Tibial artery (tissue), 4 donors: ENCODE measurements at regions not wholly inside any gene's neighbourhood (a gene's known extent, or its start where the extent isn't known, plus 50 kb on each side); places are given as distances from the start of the nearest gene placed in this dataset.
"Not testable (repeated sequence)": the region's sequence is repeated elsewhere in the genome, so short reads cannot be mapped to it uniquely, and the experiment has no call there.

Experiments
- DNase-seq, 2 donors: peaks; one replicate each; pipeline ENCODE4 v3.0.0-alpha.2; 2019
- H3K27ac ChIP-seq, 2 donors: fragments of 200-600 bp; sonication (generic) in 1 of 2; 1 replicate in 1 of 2; 2 replicates in 1 of 2; pipeline ENCODE4 v1.5.1; 2018 to 2019; ENCODE audit warnings: mild to moderate bottlenecking in 1 of 2
- H3K27me3 ChIP-seq, 2 donors: fragments of 200-600 bp; sonication (generic) in 1 of 2; one replicate each; pipeline versions ENCODE4 v1.5.1 to v1.6.0; 2016 to 2019
- H3K36me3 ChIP-seq, 3 donors: fragments of 200-600 bp; sonication (generic) in 2 of 3; one replicate each; pipeline ENCODE4 v1.5.1; 2016 to 2019; ENCODE audit warnings: mild to moderate bottlenecking in 2 of 3
- H3K4me1 ChIP-seq, 4 donors: fragments of 200-600 bp; sonication (generic) in 2 of 4; 1 replicate in 3 of 4; 2 replicates in 1 of 4; pipeline ENCODE4 v1.5.1; 2016 to 2019
- H3K4me3 ChIP-seq, 2 donors: fragments of 200-600 bp; sonication (generic) in 1 of 2; 1 replicate in 1 of 2; 2 replicates in 1 of 2; pipeline ENCODE4 v1.5.1; 2018 to 2019; ENCODE audit warnings: mild to moderate bottlenecking in 2 of 2
- H3K9me3 ChIP-seq, 3 donors: fragments of 200-600 bp; sonication (generic) in 1 of 3; one replicate each; pipeline ENCODE4 v1.5.1; 2016 to 2019
- intact Hi-C: fragments of 100-400 bp; cut with DNase I; formaldehyde crosslinking; loops from one replicate; pipeline ENCODE4 v1.15.0; 2023; ENCODE audit warnings: low total_unique reads

DNA sequence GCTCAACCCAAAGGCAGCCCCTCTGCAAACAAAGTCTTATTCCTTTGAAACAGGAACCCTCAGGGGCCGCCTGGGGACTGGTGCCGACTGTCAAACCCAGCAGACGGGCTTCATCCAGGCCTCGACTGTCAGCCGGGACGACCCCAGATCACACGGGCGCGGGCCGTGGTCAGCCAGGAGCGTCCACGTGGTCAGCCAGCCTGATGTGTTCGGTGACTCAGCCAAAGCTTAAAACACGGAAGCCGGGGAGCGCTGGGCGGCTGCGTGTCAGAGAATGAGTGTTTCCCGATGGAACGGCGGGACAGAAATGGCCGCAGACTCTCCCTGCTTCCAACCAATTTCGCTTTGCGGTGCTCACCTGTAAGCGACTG is 199.9 kb downstream of the BANP start:
- H3K36me3 ChIP-seq, H3K9me3 ChIP-seq, H3K4me1 ChIP-seq, H3K27ac ChIP-seq, H3K4me3 ChIP-seq, intact Hi-C loops: not testable (repeated sequence)
- peaks cover 0 to 16% of the 10 kb centered on the region in 2 donors for H3K27me3 ChIP-seq
- peak; percentile 58 to 73 for DNase-seq

DNA sequence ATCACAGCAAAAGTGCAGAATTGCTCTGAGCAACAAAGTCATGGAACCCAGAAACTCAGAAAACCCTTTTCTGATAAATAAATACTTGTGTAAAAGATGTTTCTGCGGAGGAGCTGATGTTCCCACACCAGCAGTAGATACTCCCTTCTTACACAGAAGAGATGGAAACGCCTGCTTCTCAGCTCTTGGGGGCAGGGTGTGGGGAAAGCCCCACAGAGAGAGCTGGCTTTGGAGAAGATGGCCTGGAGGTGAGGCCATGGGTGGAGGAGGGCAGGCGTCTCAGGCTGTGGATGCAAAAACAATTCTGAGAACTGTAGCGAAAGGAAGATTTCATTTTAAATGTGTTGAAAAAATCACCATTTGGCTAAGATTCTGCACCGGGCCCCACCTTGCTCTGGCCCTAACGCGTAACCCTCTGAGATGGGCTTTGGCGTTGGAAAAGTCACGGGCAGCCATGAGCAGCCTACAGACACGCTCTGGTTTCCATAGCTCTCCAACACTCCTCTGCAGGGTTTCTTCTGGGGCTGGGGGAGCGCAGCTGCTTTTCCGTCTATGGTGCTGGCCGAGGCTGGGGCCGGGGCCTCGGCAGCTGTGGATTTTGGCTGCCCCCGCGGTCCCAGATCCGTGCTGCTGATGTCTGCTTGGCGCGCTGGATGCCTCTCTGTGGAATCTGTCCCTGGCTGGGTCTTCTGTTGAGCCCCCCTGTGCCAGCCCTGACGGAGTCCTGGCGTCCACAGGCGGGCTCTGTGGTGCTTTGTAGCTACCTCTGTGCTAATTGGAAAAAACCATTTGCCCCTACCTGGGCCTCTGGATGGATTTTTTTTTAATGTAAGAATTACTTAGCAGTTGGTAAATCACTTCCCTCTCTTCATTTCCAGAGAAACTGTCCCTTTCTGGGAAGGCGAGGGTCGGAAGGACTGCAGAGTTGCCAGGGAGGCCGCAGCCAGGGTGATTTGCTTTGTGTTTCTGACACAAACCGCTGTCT is 200.9 kb downstream of the BANP start:
- H3K4me3 ChIP-seq, H3K4me1 ChIP-seq, H3K27ac ChIP-seq, H3K9me3 ChIP-seq, H3K36me3 ChIP-seq, intact Hi-C loops: not testable (repeated sequence)
- DNase-seq: peak in 1 of 2 donors; percentile 32
- H3K27me3 ChIP-seq: peaks cover 0 to 12% of the 10 kb centered on the region in 2 donors

DNA sequence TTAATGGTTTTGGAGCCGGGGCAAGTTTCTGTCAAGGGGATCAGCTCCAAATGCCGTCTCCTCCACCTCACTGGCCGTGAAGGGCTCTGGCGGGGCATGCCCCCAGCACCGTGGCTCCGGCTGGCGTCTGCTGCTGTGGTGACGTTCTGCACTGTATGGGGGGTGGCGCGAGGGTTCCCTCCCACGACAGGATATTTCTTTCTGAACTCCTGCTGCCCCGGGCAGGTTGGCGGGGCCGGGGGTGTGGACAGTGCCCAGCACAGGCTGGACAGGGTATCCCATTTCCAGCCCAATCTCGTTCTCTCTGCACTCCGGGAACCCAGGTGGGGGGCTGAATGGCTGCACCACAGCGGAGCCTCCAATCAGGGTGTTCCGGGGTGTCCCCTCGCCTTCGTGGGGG is 201.6 kb downstream of the BANP start:
- DNase-seq, H3K27ac ChIP-seq, H3K4me3 ChIP-seq, H3K4me1 ChIP-seq, intact Hi-C loops, H3K9me3 ChIP-seq, H3K36me3 ChIP-seq: not testable (repeated sequence)
- H3K27me3 ChIP-seq: peaks cover 0 to 12% of the 10 kb centered on the region in 2 donors

DNA sequence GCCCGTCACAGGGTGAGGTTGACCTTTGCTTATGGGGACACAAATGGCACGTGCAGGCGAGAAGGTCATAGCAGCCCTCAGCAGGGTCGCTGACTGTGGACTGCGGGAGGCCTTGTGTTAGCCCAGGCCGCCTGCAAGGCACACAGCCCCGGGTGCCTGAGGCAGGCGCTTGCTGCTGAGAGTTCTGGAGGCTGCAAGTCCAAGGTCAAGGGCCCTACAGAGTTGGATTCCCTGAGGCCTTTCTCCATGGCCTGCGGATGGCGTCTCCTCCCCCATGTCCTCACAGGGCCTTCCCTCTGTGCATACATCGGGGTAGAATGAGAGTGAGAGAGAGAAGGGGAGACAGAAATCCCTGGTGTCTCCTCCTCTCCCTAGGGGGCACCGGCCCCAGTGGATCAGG is 202.3 kb downstream of the BANP start:
- not testable (repeated sequence) for H3K27ac ChIP-seq, H3K4me1 ChIP-seq

DNA sequence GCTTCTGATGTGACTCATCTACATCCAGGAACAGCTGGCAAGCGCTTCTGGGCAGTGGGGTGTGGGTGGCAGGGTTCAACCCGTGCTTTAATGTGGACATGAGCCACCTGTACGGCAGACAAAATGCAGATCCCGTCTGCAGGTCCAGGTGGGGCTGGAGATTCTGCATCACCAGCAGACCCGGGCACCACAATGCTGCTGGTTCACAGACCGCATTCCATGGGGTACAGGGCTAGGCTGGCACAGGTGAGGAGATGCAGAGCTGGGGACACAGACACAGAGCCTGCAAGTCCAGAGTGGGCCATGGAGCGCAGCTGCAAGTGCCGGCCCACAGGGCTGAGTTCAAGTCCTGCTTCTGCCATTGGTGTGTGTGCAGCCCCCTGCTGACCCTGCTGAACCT is 203.7 kb downstream of the BANP start:
- H3K27me3 ChIP-seq: peaks cover 0 to 11% of the 10 kb centered on the region in 2 donors
- H3K4me1 ChIP-seq, H3K27ac ChIP-seq, H3K36me3 ChIP-seq, H3K4me3 ChIP-seq, H3K9me3 ChIP-seq, intact Hi-C loops: not testable (repeated sequence)
- DNase-seq: peak in 1 of 2 donors; percentile 16

More for the DNA sequence above, 202.3 kb downstream of the BANP start:
- H3K36me3 ChIP-seq, intact Hi-C loops, H3K27me3 ChIP-seq, H3K9me3 ChIP-seq, DNase-seq, H3K4me3 ChIP-seq: not testable (repeated sequence)

DNA sequence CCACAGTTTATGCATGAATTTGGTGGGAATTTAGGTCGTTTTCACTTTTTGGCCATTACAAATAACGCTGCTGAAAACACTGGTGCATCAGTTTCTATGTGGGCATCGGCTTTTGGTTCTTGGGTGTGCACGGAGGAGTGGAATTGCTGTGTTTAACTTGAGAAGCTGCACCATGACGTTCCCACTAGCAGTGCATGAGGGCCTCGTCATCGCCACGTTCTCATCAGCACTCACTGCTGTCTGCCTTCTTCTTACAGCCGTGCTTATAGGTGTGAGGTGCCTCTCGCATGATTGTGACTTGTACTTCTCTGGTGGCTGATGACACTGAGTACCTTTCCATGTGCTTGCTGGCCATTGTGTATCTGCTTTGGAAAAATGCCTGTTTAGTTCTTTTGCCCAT is 204.4 kb downstream of the BANP start:
- peaks cover 0 to 12% of the 10 kb centered on the region in 2 donors for H3K27me3 ChIP-seq
- H3K27ac ChIP-seq, H3K36me3 ChIP-seq, H3K9me3 ChIP-seq, DNase-seq, intact Hi-C loops, H3K4me3 ChIP-seq, H3K4me1 ChIP-seq: not testable (repeated sequence)

DNA sequence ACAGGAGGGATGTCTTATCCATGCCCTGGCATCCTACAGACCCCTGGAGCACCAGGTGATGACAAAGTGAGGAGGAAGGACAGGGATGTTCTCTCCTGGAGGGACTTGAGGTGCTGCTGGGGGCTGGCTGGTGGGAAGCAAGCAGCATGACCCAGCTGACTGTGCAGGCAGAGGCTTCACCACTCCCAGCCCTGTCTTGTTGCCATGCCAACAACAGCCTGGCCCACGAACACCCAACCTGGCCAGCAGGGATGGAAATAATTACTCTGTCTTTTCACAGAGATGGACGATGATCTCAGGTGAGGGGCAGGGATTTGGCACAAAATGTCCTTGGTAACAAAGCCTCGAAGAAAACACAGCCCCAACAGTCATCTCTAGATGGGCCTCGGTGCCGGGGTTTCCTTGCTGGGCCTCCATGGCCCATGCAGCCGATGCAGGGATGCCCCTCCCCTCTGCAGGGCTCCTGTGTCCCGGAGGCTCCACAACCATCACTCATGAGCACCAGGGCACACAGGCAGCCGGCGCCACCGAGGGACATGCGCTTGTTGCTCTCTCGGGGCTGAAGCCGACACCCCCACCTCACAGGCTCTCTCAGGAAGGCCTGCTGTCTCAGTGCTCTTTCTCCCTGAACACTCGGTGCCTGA is 205.5 kb downstream of the BANP start:
- H3K27ac ChIP-seq, H3K9me3 ChIP-seq, intact Hi-C loops, H3K36me3 ChIP-seq, H3K4me1 ChIP-seq, H3K4me3 ChIP-seq: not testable (repeated sequence)
- peaks cover 0 to 12% of the 10 kb centered on the region in 2 donors for H3K27me3 ChIP-seq
- peak in 1 of 2 donors; percentile 32 for DNase-seq

DNA sequence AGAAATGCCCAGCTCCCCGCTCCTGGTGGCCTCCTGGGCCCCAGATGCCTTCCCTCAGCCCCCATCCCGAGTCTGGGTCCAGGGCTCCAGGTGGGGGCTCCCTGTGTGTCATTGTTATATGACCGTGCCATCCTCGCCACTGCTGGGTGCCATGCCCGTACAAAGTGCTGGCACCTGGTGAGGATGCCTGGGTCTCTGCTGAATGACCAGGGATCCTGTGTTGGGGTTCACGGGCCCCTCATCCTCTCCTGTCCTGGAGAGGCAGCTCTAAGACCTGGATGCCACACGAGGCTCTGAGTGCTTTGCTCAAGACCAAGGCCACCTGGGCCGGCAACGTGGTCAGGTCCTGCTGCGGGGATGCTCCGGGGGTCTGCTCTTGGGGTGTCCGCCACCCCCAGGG is 206.5 kb downstream of the BANP start:
- H3K4me3 ChIP-seq, intact Hi-C loops, H3K9me3 ChIP-seq, H3K27ac ChIP-seq, H3K36me3 ChIP-seq, H3K4me1 ChIP-seq: not testable (repeated sequence)
- peak in 1 of 2 donors; percentile 44 for DNase-seq
- H3K27me3 ChIP-seq: peaks cover 0 to 12% of the 10 kb centered on the region in 2 donors

DNA sequence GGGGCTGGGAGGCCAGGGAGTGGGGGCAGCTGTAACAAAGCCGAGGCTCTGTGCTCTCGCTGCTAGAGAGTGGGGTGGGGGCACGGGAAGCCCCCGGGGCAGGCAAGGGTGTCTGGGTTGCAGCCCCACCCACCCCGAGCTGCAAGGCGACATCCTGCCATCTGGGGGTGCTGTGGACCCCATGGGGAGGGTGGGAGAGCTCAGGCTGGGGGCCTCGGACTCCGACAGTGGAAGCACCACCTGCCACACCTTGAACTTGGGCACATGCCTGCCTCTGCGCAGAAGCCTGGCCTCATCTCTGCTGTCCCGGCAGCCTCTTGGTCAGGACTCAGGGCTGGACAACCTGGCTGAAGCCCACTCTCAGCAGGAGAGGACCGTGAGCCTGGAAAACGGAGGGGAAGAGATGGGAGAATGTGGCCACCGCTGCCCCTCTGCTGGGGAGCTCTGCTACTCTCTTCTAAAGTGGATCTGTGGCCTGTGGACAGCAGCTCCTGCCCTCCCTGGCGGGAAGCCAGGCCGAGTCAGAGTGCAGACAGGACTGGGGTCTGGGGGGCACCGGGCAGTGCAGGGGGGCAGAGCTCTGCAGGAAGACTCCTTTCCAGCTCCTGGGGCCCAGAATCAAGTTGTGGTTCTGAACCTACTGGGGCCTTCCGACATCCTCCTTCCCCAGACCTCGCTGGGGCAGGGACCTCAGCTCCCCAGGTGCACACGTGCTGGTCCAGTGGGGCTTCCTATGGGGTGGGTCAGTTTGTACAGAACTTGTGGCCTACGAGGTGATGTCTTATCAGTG is 207.2 kb downstream of the BANP start:
- H3K36me3 ChIP-seq, H3K9me3 ChIP-seq, intact Hi-C loops, H3K27ac ChIP-seq, H3K4me3 ChIP-seq, H3K27me3 ChIP-seq, H3K4me1 ChIP-seq: not testable (repeated sequence)
- DNase-seq: peak in 1 of 2 donors; percentile 49

DNA sequence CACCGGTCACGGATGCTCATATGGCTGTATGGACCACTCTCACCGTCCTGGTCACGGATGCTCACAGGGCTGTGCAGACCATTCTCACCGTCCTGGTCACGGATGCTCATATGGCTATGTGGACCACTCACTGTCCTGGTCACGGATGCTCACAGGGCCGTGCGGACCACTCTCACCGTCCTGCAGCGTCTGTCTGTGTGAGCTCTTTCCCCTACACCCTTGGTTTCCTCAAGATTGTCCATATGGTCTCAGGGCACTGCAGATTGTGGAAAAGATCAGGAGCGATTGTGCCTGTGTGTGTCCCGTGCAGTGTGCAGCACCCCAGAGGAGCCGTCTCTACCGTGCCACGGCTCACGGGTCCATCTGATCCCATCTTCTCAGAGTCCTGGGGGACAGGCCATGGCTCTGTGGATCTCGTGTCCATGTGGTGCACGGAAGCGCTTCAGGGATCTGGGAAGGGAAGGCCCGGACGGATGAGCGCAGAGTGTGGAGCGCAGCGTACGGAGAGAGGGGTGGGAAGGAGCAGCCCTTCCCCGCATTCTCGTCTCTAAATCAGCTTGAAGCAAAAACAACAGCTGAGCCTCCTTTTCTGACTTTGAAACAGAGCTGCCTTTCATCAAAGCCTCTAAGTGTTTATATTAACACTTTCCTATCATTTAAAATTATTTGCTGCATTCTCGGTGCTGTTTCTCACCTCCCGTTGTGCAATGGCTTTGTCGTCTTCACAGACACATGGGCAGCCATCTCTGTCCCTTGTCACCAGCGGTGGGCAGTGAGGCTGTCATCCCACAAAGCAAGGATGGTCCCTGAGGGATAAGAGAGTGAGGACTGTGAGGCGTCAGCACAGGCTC is 208.0 kb downstream of the BANP start:
- H3K4me3 ChIP-seq, intact Hi-C loops: not testable (repeated sequence)
- DNase-seq: peak in 1 of 2 donors; percentile 41

DNA sequence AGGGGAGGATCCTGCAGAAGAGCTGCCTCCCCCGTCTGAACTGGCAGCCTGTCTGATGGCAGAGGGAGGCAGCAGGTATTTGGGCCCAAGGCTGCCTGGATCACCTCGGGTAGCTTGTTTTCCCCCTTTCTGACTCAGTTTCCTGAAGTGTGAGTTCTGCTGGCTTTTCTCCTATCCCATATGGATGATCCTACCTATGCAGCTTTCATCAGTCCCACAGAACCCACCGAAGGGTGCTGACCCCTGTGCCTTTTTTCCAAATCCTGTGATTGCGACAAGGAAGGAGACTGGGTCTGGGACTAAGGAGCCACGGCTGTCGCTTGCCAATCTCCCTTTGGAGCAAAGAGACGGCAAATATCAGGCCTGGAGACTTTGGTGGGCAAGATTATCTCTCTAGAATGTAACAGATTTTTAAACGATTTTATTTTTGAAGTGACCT is 208.7 kb downstream of the BANP start:
- H3K27ac ChIP-seq, H3K9me3 ChIP-seq, H3K4me1 ChIP-seq, H3K36me3 ChIP-seq, DNase-seq, H3K27me3 ChIP-seq, intact Hi-C loops, H3K4me3 ChIP-seq: not testable (repeated sequence)

More for the DNA sequence above, 208.0 kb downstream of the BANP start:
- not testable (repeated sequence) for H3K9me3 ChIP-seq, H3K36me3 ChIP-seq, H3K27ac ChIP-seq, H3K4me1 ChIP-seq, H3K27me3 ChIP-seq

DNA sequence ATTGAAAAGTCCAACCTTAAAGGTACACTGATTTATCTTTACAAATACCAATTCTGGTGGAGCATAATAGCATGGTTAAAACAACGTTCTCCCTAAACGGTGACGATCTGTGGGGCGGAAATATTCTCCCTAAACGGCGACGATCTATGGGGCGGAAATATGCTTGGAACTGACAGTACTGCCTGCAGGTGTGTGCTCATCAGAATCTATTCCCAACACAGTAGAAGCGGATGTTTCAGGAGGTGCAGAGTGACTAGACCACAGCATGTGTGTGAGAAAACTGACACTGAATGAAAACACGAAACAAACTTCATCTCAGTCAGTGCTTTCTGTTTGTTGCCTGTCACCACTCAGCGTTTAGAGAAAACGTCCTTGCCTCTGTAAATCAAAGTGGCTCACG is 210.0 kb downstream of the BANP start:
- DNase-seq, intact Hi-C loops, H3K4me3 ChIP-seq, H3K36me3 ChIP-seq, H3K27me3 ChIP-seq, H3K27ac ChIP-seq, H3K4me1 ChIP-seq, H3K9me3 ChIP-seq: not testable (repeated sequence)
